ENCODE measurements at regions not wholly inside any gene's neighbourhood (a gene's known extent, or its start where the extent isn't known, plus 50 kb on each side); places are given as distances from the start of the nearest gene placed in this dataset.

GRCh38 chr10:131829156-131829930 lies 71.5 kb upstream of the PPP2R2D start:
- Histone ChIP-seq H3K27me3 (replicated peaks in 1 of 2; ENCODE audit: control insufficient read depth in 2 of 2, insufficient read depth in 2 of 2, low read length in 1 of 2) (no peaks in the 10 kb centered on the region), H3K36me3 (ENCODE audit: control insufficient read depth in 2 of 2, insufficient read depth in 2 of 2, low read length in 1 of 2) (no peaks in the 10 kb centered on the region), H2AFZ (ENCODE audit: control insufficient read depth, low read depth, low read length) (no peak overlapping the region), H3K4me3 (no peak overlapping the region), H4K20me1 (ENCODE audit: control insufficient read depth, insufficient read depth) (no peaks in the 10 kb centered on the region), H3K4me2 (ENCODE audit: control insufficient read depth, insufficient read depth) (no peak overlapping the region), H3K9ac (ENCODE audit: control insufficient read depth, insufficient read depth, low read length) (no peak overlapping the region), H3K4me1 (ENCODE audit: control insufficient read depth, insufficient read depth, low read length) (no peaks in the 10 kb centered on the region), H3K27ac (ENCODE audit: control insufficient read depth, insufficient read depth) (no peak overlapping the region), H3K79me2 (ENCODE audit: control insufficient read depth, insufficient read depth, low read length) (no peaks in the 10 kb centered on the region), H3K9me3 (replicated peaks; ENCODE audit: control insufficient read depth, insufficient read depth, low read length) (no peaks in the 10 kb centered on the region)
- DNase-seq (ENCODE audit: low read depth, low spot score), result no peak
- BruUV-seq (replicated peaks), result no TSS peak
- ChIA-PET POLR2A (no interaction called here), SMC1A (ENCODE audit: uncharacterized antibody, unreplicated experiment) (interaction anchor here (0.6 kb wide), 1 partner anchor 258 kb away, joined by 3 read pairs; no protein-coding TSS in a partner anchor), CTCF (no interaction called here), RAD21 (ENCODE audit: unreplicated experiment) (no interaction called here)
- ATAC-seq, result no peak
- 19% methylated on average over 14 of the region's 14 CpGs for WGBS (ENCODE audit: insufficient coverage, insufficient replicate concordance, low lambda C conversion rate, missing lambda C conversion rate)
- FAIRE-seq, result no peak
- intact Hi-C loops (cut with micrococcal nuclease; ENCODE audit: unreplicated experiment), result no loop called here
- in situ Hi-C loops (cut with MboI), result no loop called here
- TF ChIP-seq FOXK2 (IDR thresholded peaks at IDR 0.05), result no peak
- no peak for TF ChIP-seq MAX (IDR thresholded peaks at IDR 0.05; ENCODE audit: low read depth, low read length)
- TF ChIP-seq POLR2A (IDR thresholded peaks at IDR 0.05; ENCODE audit: low read depth, low read length), result no peak
- TF ChIP-seq NFYA (IDR thresholded peaks at IDR 0.05; ENCODE audit: borderline replicate concordance, low read depth, low read length), result no peak
- TF ChIP-seq YY1 (IDR thresholded peaks at IDR 0.05; ENCODE audit: low read depth, low read length), result no peak
- no peak for TF ChIP-seq SMC3 (IDR thresholded peaks at IDR 0.05; ENCODE audit: borderline replicate concordance, low read length)
- no peak for TF ChIP-seq ZNF687 (IDR thresholded peaks at IDR 0.05)
- no peak for TF ChIP-seq KAT2A (conservative IDR thresholded peaks at IDR 0.05; ENCODE audit: control insufficient read depth, low read depth, low read length)
- no peak for TF ChIP-seq USF2 (IDR thresholded peaks at IDR 0.05; ENCODE audit: borderline replicate concordance, low read depth, low read length)
- TF ChIP-seq, protein P1, sequence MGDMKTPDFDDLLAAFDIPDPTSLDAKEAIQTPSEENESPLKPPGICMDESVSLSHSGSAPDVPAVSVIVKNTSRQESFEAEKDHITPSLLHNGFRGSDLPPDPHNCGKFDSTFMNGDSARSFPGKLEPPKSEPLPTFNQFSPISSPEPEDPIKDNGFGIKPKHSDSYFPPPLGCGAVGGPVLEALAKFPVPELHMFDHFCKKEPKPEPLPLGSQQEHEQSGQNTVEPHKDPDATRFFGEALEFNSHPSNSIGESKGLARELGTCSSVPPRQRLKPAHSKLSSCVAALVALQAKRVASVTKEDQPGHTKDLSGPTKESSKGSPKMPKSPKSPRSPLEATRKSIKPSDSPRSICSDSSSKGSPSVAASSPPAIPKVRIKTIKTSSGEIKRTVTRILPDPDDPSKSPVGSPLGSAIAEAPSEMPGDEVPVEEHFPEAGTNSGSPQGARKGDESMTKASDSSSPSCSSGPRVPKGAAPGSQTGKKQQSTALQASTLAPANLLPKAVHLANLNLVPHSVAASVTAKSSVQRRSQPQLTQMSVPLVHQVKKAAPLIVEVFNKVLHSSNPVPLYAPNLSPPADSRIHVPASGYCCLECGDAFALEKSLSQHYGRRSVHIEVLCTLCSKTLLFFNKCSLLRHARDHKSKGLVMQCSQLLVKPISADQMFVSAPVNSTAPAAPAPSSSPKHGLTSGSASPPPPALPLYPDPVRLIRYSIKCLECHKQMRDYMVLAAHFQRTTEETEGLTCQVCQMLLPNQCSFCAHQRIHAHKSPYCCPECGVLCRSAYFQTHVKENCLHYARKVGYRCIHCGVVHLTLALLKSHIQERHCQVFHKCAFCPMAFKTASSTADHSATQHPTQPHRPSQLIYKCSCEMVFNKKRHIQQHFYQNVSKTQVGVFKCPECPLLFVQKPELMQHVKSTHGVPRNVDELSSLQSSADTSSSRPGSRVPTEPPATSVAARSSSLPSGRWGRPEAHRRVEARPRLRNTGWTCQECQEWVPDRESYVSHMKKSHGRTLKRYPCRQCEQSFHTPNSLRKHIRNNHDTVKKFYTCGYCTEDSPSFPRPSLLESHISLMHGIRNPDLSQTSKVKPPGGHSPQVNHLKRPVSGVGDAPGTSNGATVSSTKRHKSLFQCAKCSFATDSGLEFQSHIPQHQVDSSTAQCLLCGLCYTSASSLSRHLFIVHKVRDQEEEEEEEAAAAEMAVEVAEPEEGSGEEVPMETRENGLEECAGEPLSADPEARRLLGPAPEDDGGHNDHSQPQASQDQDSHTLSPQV (IDR thresholded peaks at IDR 0.05), result no peak
- TF ChIP-seq MYB (IDR thresholded peaks at IDR 0.05; ENCODE audit: borderline replicate concordance, low read depth, low read length), result no peak
- no peak for TF ChIP-seq SMAD5 (IDR thresholded peaks at IDR 0.05; ENCODE audit: low read depth)
- TF ChIP-seq ZNF622 (IDR thresholded peaks at IDR 0.05), result no peak
- TF ChIP-seq, protein P2, sequence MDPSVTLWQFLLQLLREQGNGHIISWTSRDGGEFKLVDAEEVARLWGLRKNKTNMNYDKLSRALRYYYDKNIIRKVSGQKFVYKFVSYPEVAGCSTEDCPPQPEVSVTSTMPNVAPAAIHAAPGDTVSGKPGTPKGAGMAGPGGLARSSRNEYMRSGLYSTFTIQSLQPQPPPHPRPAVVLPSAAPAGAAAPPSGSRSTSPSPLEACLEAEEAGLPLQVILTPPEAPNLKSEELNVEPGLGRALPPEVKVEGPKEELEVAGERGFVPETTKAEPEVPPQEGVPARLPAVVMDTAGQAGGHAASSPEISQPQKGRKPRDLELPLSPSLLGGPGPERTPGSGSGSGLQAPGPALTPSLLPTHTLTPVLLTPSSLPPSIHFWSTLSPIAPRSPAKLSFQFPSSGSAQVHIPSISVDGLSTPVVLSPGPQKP (IDR thresholded peaks at IDR 0.05; ENCODE audit: low read depth, low read length), result no peak
